AG08396 (cell line): ENCODE measurements at regions not wholly inside any gene's neighbourhood (a gene's known extent, or its start where the extent isn't known, plus 50 kb on each side); places are given as distances from the start of the nearest gene placed in this dataset.

ENCODE experiments used
- DNase-seq: peaks from one replicate; pipeline ENCODE4 v3.0.0; 2012; ENCODE audit warnings: low spot score, mixed read lengths

- DNase-seq: no peak
These were observed 52.1 kb upstream of the CAV2 start for GRCh38 chr7:116447436-116447835.

- DNase-seq: no peak
These were observed 51.3 kb upstream of the CAV2 start for GRCh38 chr7:116447966-116448839.

- DNase-seq: no peak
These were observed 50.1 kb upstream of the CAV2 start for GRCh38 chr7:116449441-116449840.
